DMS79 treated with DMSO at 0.1 percent for 48 hours (cell line): ENCODE measurements at regions not wholly inside any gene's neighbourhood (a gene's known extent, or its start where the extent isn't known, plus 50 kb on each side); places are given as distances from the start of the nearest gene placed in this dataset.

Experiments
- DNase-seq: peaks from one replicate; lab custom pipeline; 2025; lab: John Stamatoyannopoulos, UW

GRCh38 chr13:34413538-34414210, 528.4 kb upstream of the NBEA start:
- no peak for DNase-seq

- no peak for DNase-seq
Measured at GRCh38 chr13:34414616-34415015, 527.5 kb upstream of the NBEA start.

- no peak for DNase-seq
Measured at GRCh38 chr13:34416971-34417380, 525.1 kb upstream of the NBEA start.

GRCh38 chr13:34417896-34418295, 524.2 kb upstream of the NBEA start:
- DNase-seq, result no peak

GRCh38 chr13:34419025-34419424, 523.0 kb upstream of the NBEA start:
- peak; percentile 44 for DNase-seq

GRCh38 chr13:34419755-34420154, 522.3 kb upstream of the NBEA start:
- no peak for DNase-seq

- DNase-seq, result no peak
Measured at GRCh38 chr13:34420702-34421346, 521.2 kb upstream of the NBEA start.

GRCh38 chr13:34421347-34421719, 520.7 kb upstream of the NBEA start:
- DNase-seq, result no peak

GRCh38 chr13:34421858-34422475, 520.1 kb upstream of the NBEA start:
- no peak for DNase-seq

- DNase-seq, result no peak
Measured at GRCh38 chr13:34422956-34423355, 519.1 kb upstream of the NBEA start.

- DNase-seq, result no peak
Measured at GRCh38 chr13:34425327-34425949, 516.6 kb upstream of the NBEA start.

- DNase-seq, result no peak
Measured at GRCh38 chr13:34428911-34429310, 513.2 kb upstream of the NBEA start.

- no peak for DNase-seq
Measured at GRCh38 chr13:34430294-34430693, 511.8 kb upstream of the NBEA start.

- no peak for DNase-seq
Measured at GRCh38 chr13:34431827-34432581, 510.1 kb upstream of the NBEA start.

GRCh38 chr13:34435338-34435737, 506.7 kb upstream of the NBEA start:
- DNase-seq, result no peak

- DNase-seq, result no peak
Measured at GRCh38 chr13:34437873-34438272, 504.2 kb upstream of the NBEA start.

- DNase-seq, result no peak
Measured at GRCh38 chr13:34452831-34453230, 489.2 kb upstream of the NBEA start.

GRCh38 chr13:34458756-34459715, 483.0 kb upstream of the NBEA start:
- DNase-seq, result peak; percentile 75

GRCh38 chr13:34459856-34460255, 482.2 kb upstream of the NBEA start:
- peak; percentile 6 for DNase-seq

- DNase-seq, result no peak
Measured at GRCh38 chr13:34462843-34463242, 479.2 kb upstream of the NBEA start.

GRCh38 chr13:34464011-34464410, 478.1 kb upstream of the NBEA start:
- no peak for DNase-seq
